Tibial artery (tissue), 4 donors: ENCODE measurements at regions not wholly inside any gene's neighbourhood (a gene's known extent, or its start where the extent isn't known, plus 50 kb on each side); places are given as distances from the start of the nearest gene placed in this dataset.

ENCODE experiments used
- DNase-seq, 2 donors: peaks; one replicate each; pipeline ENCODE4 v3.0.0-alpha.2; 2019
- H3K27ac ChIP-seq, 2 donors: fragments of 200-600 bp; sonication (generic) in 1 of 2; 1 replicate in 1 of 2; 2 replicates in 1 of 2; pipeline ENCODE4 v1.5.1; 2018 to 2019; ENCODE audit warnings: mild to moderate bottlenecking in 1 of 2
- H3K27me3 ChIP-seq, 2 donors: fragments of 200-600 bp; sonication (generic) in 1 of 2; one replicate each; pipeline versions ENCODE4 v1.5.1 to v1.6.0; 2016 to 2019
- H3K36me3 ChIP-seq, 3 donors: fragments of 200-600 bp; sonication (generic) in 2 of 3; one replicate each; pipeline ENCODE4 v1.5.1; 2016 to 2019; ENCODE audit warnings: mild to moderate bottlenecking in 2 of 3
- H3K4me1 ChIP-seq, 4 donors: fragments of 200-600 bp; sonication (generic) in 2 of 4; 1 replicate in 3 of 4; 2 replicates in 1 of 4; pipeline ENCODE4 v1.5.1; 2016 to 2019
- H3K4me3 ChIP-seq, 2 donors: fragments of 200-600 bp; sonication (generic) in 1 of 2; 1 replicate in 1 of 2; 2 replicates in 1 of 2; pipeline ENCODE4 v1.5.1; 2018 to 2019; ENCODE audit warnings: mild to moderate bottlenecking in 2 of 2
- H3K9me3 ChIP-seq, 3 donors: fragments of 200-600 bp; sonication (generic) in 1 of 3; one replicate each; pipeline ENCODE4 v1.5.1; 2016 to 2019
- intact Hi-C: fragments of 100-400 bp; cut with DNase I; formaldehyde crosslinking; loops from one replicate; pipeline ENCODE4 v1.15.0; 2023; ENCODE audit warnings: low total_unique reads
- TF ChIP-seq, protein P1 (sequence below), 2 experiments: fragments of 200-600 bp in 1 of 2; fragments of 450-650 bp in 1 of 2; IDR thresholded peaks; one replicate each; pipeline ENCODE4 v1.5.1; 2017 to 2019; ENCODE audit warnings: antibody characterized with exemption in 2 of 2, mild to moderate bottlenecking in 1 of 2, moderate library complexity in 1 of 2

DNA sequence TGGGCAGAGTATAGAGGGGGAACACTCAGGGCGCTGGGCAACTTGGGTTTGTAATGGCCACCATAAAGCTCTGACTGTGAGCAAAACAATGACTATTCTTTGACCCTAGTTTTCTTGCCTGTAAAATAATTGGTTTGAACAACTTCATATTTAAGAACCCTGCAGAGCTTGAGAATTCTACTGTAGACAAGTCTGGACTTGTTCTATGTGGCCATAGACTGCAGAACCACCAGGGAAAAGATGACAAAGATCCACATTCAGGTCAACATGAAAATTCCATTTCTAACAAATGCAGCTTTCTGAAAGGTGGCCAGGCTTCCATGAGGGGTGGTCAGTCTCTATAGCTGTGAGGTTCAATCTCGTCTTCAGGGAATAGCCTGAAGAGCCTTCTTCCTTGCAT is 239.4 kb upstream of the LRRN1 start:
- no peaks in the 10 kb centered on the region for H3K36me3 ChIP-seq
- no peak overlapping the region for H3K4me3 ChIP-seq
- intact Hi-C loops, result no loop called here
- DNase-seq, result no peak
- TF ChIP-seq, protein P1, sequence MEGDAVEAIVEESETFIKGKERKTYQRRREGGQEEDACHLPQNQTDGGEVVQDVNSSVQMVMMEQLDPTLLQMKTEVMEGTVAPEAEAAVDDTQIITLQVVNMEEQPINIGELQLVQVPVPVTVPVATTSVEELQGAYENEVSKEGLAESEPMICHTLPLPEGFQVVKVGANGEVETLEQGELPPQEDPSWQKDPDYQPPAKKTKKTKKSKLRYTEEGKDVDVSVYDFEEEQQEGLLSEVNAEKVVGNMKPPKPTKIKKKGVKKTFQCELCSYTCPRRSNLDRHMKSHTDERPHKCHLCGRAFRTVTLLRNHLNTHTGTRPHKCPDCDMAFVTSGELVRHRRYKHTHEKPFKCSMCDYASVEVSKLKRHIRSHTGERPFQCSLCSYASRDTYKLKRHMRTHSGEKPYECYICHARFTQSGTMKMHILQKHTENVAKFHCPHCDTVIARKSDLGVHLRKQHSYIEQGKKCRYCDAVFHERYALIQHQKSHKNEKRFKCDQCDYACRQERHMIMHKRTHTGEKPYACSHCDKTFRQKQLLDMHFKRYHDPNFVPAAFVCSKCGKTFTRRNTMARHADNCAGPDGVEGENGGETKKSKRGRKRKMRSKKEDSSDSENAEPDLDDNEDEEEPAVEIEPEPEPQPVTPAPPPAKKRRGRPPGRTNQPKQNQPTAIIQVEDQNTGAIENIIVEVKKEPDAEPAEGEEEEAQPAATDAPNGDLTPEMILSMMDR (IDR thresholded peaks at IDR 0.05), result no peak
- H3K27me3 ChIP-seq, result no peaks in the 10 kb centered on the region
- H3K27ac ChIP-seq, result peak overlapping the region in 1 of 2 donors; percentile 41
- peaks cover 0 to 26% (median 11%) of the 10 kb centered on the region in 4 donors for H3K4me1 ChIP-seq
- H3K9me3 ChIP-seq, result no peaks in the 10 kb centered on the region

DNA sequence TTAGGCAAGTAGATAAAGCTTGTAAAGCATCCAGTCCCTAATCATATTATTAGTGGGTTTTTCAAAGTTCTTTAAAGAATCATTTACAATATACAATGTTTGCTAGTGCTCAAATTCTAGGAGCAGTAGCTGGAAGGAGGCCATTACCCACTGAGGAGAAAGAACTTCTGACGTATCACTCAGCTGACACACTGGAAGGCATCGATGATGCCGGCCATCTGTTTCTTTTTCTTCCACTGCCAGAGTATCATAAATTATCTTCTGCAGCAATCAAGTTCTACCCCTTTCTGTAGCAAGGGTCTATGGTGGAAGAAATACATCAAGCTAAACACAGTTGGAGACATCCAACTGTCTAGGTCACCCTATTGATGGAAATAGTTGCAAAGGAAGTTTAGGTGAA is 243.2 kb upstream of the LRRN1 start:
- no peak for DNase-seq
- no peak overlapping the region for H3K4me3 ChIP-seq
- intact Hi-C loops, result no loop called here
- H3K27ac ChIP-seq, result no peak overlapping the region
- TF ChIP-seq, protein P1 (IDR thresholded peaks at IDR 0.05), result no peak
- no peaks in the 10 kb centered on the region for H3K27me3 ChIP-seq
- H3K36me3 ChIP-seq, result no peaks in the 10 kb centered on the region
- no peaks in the 10 kb centered on the region for H3K9me3 ChIP-seq
- peaks cover 0 to 15% (median 7%) of the 10 kb centered on the region in 4 donors for H3K4me1 ChIP-seq

DNA sequence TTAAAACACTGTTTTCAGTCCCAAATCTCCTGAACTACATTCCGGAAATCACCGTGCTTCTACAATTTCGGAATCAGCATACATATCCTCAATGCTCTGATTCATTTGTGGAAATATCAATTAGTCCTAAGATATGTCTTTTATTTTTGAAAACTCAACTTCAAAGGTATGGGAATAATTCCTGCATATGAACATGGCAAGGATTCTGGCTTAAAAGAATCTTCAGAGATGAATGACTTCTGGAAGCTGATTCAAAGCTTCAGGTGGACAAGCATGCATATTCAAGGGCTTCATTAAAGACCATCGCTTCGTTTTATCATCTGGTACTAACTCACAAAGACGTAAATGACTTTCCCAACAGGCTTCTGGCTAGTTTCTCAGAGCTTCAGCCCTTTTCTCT is 246.0 kb upstream of the LRRN1 start:
- DNase-seq, result no peak
- intact Hi-C loops, result no loop called here
- Histone ChIP-seq H3K27me3 (no peaks in the 10 kb centered on the region), H3K9me3 (no peaks in the 10 kb centered on the region), H3K27ac (no peak overlapping the region), H3K4me3 (no peak overlapping the region), H3K36me3 (no peaks in the 10 kb centered on the region), H3K4me1 (no peaks in the 10 kb centered on the region)
- TF ChIP-seq, protein P1 (IDR thresholded peaks at IDR 0.05), result no peak

DNA sequence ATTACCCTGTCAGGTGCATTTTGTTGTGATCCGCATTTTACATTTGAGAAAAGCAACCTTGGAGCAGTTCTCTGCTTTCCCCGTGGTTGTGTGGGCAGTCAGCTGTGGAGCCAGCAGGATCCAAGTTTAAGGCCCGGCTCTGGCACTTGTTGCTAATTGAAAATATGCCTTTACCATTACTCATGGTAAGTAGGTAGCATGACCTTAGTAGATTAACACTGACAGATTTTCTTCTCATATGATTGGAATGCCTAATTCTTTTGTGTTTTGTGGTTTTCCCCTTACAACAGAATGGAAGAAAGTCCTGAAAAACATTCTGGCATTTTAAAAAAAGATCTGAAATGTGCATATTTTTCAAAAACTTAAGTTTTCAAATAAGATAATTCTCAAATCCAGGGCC is 246.5 kb upstream of the LRRN1 start:
- no peaks in the 10 kb centered on the region for H3K4me1 ChIP-seq
- no peak overlapping the region for H3K27ac ChIP-seq
- no peaks in the 10 kb centered on the region for H3K27me3 ChIP-seq
- H3K36me3 ChIP-seq, result no peaks in the 10 kb centered on the region
- H3K9me3 ChIP-seq, result no peaks in the 10 kb centered on the region
- no peak for DNase-seq
- intact Hi-C loops, result no loop called here
- H3K4me3 ChIP-seq, result no peak overlapping the region
- TF ChIP-seq, protein P1 (IDR thresholded peaks at IDR 0.05), result no peak

DNA sequence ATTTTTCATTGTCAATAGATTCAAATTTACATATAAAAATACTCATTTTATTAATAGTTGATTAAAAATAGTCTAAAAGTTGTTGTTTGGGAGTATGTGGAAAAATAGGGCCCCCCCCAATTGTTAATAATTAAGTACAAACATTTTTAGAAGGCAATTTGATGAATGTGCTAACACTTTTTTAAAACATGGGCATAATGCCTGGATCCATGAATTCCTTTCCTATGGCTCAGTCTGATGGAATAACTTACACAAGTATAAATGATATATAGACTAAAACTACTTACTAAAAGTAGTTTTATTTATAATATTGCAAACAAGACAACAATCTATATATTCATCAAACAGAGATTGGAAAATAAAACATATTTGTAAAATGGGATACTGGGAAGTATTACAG is 247.2 kb upstream of the LRRN1 start:
- Histone ChIP-seq H3K4me1 (no peaks in the 10 kb centered on the region), H3K4me3 (no peak overlapping the region), H3K9me3 (no peaks in the 10 kb centered on the region), H3K27ac (no peak overlapping the region), H3K27me3 (no peaks in the 10 kb centered on the region), H3K36me3 (no peaks in the 10 kb centered on the region)
- no peak for DNase-seq
- TF ChIP-seq, protein P1 (IDR thresholded peaks at IDR 0.05), result no peak
- intact Hi-C loops, result no loop called here

DNA sequence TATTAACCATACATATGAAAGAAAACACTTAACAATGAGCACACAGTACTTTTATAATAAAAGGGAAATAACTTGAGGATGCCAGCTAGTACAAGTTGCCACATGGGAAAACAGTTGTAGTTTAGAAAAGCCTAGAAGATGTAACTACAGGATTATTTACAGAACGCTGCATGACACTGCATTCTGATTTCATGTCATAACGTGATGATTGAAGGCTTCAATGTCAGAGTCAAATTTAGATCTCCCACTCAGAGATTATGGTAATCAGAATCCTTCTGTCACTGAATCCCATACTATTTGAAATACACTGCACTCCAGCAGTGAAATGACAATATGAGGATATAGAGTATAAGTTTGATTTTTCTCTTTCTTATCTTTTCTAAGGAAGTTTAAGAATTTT is 253.9 kb upstream of the LRRN1 start:
- DNase-seq, result no peak
- Histone ChIP-seq H3K4me3 (no peak overlapping the region), H3K27me3 (no peaks in the 10 kb centered on the region), H3K27ac (no peak overlapping the region), H3K36me3 (no peaks in the 10 kb centered on the region), H3K4me1 (no peaks in the 10 kb centered on the region), H3K9me3 (no peaks in the 10 kb centered on the region)
- TF ChIP-seq, protein P1 (IDR thresholded peaks at IDR 0.05), result no peak
- intact Hi-C loops, result no loop called here
